Liver (tissue), 3 donors: ENCODE measurements at regions not wholly inside any gene's neighbourhood (a gene's known extent, or its start where the extent isn't known, plus 50 kb on each side); places are given as distances from the start of the nearest gene placed in this dataset.

Experiments used
- ATF3 ChIP-seq: IDR thresholded peaks from 2 replicates; pipeline ENCODE4 v1.6.1; 2016; ENCODE audit warnings: antibody characterized with exemption
- CTCF ChIP-seq: fragments of 150-350 bp; IDR thresholded peaks from 2 replicates; pipeline ENCODE4 v1.5.1; 2017; ENCODE audit warnings: improper control_type of control experiment, low read depth, low read length; ENCODE audit not compliant: missing input control
- HNF4A ChIP-seq, 2 donors: conservative IDR thresholded peaks; 2 replicates each; pipeline ENCODE4 v1.6.1; 2016; ENCODE audit warnings: antibody characterized with exemption in 2 of 2, mild to moderate bottlenecking in 2 of 2
- RAD21 ChIP-seq, 2 donors: IDR thresholded peaks; 2 replicates each; pipeline ENCODE4 v1.6.1; 2016; ENCODE audit warnings: antibody characterized with exemption in 2 of 2, mild to moderate bottlenecking in 2 of 2
- REST ChIP-seq: IDR thresholded peaks from 2 replicates; pipeline ENCODE4 v1.6.1; 2016; ENCODE audit warnings: antibody characterized with exemption, mild to moderate bottlenecking
- YY1 ChIP-seq: IDR thresholded peaks from 2 replicates; pipeline ENCODE4 v1.6.1; 2016; ENCODE audit warnings: antibody characterized with exemption, mild to moderate bottlenecking
- donor health status: healthy.
- donor health status: healthy.

- TF ChIP-seq CTCF (no peak), REST (no peak), YY1 (no peak), HNF4A (conservative IDR thresholded peaks at IDR 0.05) (no peak), ATF3 (no peak), RAD21 (IDR thresholded peaks at IDR 0.05) (no peak)
Measured at GRCh38 chr2:75268112-75268511, 68.8 kb upstream of the TACR1 start.
